HG02678 (cell line): ENCODE measurements at regions not wholly inside any gene's neighbourhood (a gene's known extent, or its start where the extent isn't known, plus 50 kb on each side); places are given as distances from the start of the nearest gene placed in this dataset.
"Not testable (repeated sequence)": the region's sequence is repeated elsewhere in the genome, so short reads cannot be mapped to it uniquely, and the experiment has no call there.

Source experiments
- ATAC-seq: cut with Tn5 transposase; IDR thresholded peaks from one replicate; pipeline ENCODE4 v1.9.1; 2021; ENCODE audit warnings: mild to moderate bottlenecking, moderate library complexity; ENCODE audit not compliant: unreplicated experiment

DNA sequence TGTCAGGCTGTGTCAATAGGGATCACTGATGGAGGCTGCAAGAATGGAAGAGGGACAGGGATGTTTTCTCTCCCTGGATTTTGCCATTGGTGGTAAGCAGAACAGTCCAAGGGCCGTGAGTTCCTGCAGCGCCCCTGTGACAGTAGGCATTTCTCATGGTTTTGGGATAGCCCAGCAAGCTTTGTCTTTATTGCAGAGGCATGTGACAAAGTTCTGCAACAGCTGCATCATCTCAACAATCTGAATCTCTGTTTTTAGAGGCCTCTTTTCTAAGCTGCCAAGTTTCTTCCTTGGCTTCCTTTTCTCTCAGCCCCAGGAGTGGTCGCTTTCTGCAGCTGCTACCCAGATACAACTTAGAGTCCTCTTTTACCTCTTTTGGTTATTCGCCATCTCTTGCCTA, 95.7 kb upstream of the TSHZ3 start:
- no peak for ATAC-seq

DNA sequence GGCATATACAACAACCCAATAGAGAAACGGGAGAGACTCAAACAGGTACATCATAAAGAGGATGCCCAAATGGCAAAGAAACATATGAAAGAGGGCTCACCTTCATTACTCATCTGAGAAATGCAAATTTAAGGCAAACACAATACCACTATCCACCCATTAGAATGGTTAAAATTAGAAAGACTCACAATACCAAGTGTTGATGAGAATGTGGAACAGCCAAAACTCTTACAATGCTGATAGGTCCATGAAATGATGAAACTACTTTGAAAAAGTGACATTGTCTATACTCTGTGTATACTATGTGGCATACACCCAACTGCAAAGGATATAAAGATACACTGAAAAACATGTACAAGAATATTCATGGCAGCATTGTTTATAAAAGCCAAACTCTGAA, 96.2 kb upstream of the TSHZ3 start:
- no peak for ATAC-seq

DNA sequence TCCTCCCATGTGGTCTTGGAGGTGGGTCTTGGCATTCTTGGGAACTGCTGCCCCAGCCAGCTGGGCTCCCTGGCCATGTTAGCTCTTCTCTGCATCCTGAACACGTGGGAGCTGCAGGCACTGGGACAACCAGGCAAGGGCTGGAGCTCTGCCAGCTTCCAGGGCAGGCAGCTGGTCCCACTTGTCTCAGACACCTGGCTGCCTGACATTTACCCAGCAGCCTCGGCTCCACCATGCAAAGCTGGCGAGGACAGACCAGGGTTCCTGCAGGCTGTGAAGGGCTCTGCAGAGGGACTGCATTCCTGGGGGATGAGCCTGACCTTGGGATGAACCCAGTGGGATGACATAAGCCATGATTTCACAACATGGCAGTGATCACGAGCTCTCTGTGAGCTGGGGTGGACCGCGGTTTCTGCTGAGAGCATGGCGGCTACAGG, 99.0 kb upstream of the TSHZ3 start:
- ATAC-seq: no peak

GRCh38 chr19:31449379-31449778, 100.1 kb upstream of the TSHZ3 start:
- no peak for ATAC-seq

- ATAC-seq: no peak
Observed at GRCh38 chr19:31450696-31451095, 101.5 kb upstream of the TSHZ3 start.

GRCh38 chr19:31451686-31452330, 102.6 kb upstream of the TSHZ3 start:
- ATAC-seq: no peak

DNA sequence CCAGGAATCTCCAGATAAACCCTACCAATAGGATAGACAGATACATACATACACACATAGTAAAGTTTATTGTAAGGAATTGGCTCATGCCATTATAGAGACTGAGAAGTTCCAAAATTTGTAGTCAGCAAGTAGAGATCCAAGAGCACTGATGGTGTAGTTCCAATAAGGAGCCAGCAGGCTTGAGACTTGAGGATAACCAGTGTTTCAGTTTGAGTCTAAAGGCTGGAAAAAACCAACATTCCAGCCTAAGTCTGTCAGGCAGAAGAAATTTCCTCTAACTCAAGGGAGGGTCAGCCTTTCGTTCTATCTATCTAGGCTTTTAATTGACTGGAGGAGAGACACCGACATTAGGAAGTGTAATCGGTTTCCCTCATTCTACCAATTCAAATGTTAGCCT, 110.2 kb upstream of the TSHZ3 start:
- ATAC-seq: no peak

- no peak for ATAC-seq
Observed at GRCh38 chr19:31461814-31462539, 112.7 kb upstream of the TSHZ3 start.

- ATAC-seq: no peak
Observed at GRCh38 chr19:31470229-31470939, 121.1 kb upstream of the TSHZ3 start.

- ATAC-seq: no peak
Observed at GRCh38 chr19:31470952-31471351, 121.7 kb upstream of the TSHZ3 start.

GRCh38 chr19:31478241-31478640, 129.0 kb upstream of the TSHZ3 start:
- no peak for ATAC-seq

DNA sequence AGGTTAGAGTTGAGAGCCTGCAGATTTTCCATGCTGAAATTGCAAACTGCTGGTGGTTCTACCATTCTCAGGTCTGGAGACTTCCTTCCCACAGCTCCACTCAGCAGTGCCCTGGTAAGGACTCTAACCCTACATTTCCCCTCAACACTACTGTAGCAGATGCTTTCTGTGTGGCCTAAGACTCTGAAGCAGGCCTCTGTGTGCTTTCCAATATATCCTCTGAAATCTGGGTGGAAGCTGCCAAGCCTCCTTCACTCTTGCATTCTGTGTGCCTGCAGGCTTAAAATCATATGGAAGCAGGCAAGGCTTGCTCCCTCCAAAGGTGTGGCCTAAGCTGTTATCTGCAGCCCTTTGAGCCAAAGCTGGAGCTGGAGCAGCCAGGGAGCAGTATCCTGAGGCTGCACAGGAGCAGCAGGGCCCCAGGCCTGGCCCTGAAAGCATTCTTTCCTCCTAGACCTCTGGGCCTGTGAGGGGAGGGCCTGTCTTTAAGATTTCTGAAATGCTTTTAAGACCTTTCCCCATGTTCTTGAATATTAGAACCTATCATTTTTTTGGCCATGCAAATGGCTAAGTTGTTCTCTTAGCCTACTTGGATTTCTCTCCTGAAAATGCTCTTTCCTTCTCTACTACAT, 134.1 kb upstream of the TSHZ3 start:
- ATAC-seq: no peak

DNA sequence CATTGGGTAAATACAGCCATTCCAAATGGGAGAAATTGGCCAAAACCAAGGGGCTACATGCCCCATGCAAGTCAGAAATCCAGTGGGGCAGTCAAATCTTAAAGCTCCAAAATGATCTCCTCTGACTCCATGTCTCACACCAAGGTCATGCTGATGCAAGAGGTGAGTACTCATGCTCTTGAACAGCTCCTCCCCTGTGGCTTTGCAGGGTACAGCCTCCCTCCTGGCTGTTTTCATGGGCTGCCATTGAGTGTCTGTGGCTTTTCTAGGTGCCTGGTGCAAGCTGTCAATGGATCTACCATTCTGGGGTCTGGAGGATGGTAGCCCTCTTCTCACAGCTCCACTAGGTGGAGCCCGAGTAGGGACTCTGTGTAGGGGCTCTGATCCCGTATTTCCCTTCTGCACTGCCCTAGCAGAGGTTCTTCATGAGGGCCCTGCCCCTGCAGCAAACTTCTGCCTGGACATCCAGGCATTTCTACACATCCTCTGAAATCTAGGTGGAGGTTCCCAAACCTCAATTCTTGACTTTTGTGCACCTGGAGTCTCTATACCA, 135.7 kb upstream of the TSHZ3 start:
- not testable (repeated sequence) for ATAC-seq

- no peak for ATAC-seq
Observed at GRCh38 chr19:31485472-31485871, 136.2 kb upstream of the TSHZ3 start.

- ATAC-seq: no peak
Observed at GRCh38 chr19:31491242-31491641, 142.0 kb upstream of the TSHZ3 start.

- no peak for ATAC-seq
Observed at GRCh38 chr19:31492050-31492449, 142.8 kb upstream of the TSHZ3 start.

- no peak for ATAC-seq
Observed at GRCh38 chr19:31496076-31496475, 146.8 kb upstream of the TSHZ3 start.

DNA sequence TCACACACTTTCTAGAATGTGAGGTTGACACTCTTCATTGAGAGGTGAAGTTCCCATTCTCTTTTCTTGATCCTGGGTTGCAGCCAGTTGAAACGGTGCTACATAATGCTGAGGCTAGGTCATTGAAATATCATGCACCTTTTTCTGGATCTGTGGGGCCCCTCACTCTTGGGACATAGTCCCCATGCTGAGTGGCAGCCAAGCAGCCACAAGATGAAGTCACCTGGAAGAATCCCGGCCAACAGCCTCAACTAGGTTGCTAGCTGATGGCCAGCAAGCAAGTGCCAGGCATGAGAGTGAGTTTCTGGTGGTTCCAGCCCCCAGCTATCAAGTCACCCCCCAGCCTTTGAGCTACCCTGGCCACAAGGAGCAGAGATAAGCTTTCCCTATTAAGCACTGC, 148.5 kb upstream of the TSHZ3 start:
- ATAC-seq: no peak

DNA sequence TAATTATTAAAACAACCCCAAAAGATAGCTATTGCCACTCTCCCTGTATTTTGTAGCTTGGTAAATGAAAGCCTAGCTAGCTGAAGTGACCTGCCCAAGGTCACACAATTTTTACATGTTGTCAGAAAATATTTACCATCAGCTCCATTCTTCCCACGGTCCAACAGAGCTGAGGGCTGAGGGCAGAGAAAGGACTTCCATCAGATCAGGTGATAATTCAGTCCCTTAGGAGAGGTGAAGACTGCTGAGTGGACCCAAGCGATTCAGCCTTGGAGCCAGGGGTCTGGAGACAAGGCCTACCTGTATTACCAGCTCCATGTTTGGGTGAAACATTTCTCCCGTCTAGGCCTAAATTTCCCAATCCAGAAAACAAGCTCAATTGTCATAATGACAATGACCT, 149.5 kb upstream of the TSHZ3 start:
- ATAC-seq: no peak

GRCh38 chr19:31499281-31500196, 150.3 kb upstream of the TSHZ3 start:
- no peak for ATAC-seq
